Mesenchymal stem cell (in vitro differentiated cells and primary cell): ENCODE measurements at regions not wholly inside any gene's neighbourhood (a gene's known extent, or its start where the extent isn't known, plus 50 kb on each side); places are given as distances from the start of the nearest gene placed in this dataset.

Source experiments
- DNase-seq: peaks from one replicate; pipeline ENCODE4 v3.0.0-alpha.2; 2013
- H2AFZ ChIP-seq: one replicate; pipeline ENCODE4 v1.6.1; 2013; ENCODE audit warnings: low read depth, mild to moderate bottlenecking, control low read depth, inconsistent platforms, low read length, moderate library complexity
- H2AK5ac ChIP-seq: 2 replicates; pipeline ENCODE4 v1.6.1; 2013; ENCODE audit warnings: low read length, moderate library complexity, mild to moderate bottlenecking, inconsistent platforms; ENCODE audit not compliant: severe bottlenecking
- H2BK120ac ChIP-seq: one replicate; pipeline ENCODE4 v1.6.1; 2013; ENCODE audit warnings: low read depth, mild to moderate bottlenecking, inconsistent platforms, low read length, moderate library complexity
- H2BK12ac ChIP-seq, 2 experiments: one replicate each; pipeline ENCODE4 v1.6.1; 2013; ENCODE audit warnings: inconsistent platforms in 2 of 2, low read length in 2 of 2, mild to moderate bottlenecking in 2 of 2, moderate library complexity in 2 of 2, control low read depth in 1 of 2
- H2BK15ac ChIP-seq: one replicate; pipeline ENCODE4 v1.6.1; 2013; ENCODE audit warnings: mild to moderate bottlenecking, low read depth, inconsistent platforms; ENCODE audit not compliant: poor library complexity, severe bottlenecking
- H2BK5ac ChIP-seq: 2 replicates; pipeline ENCODE4 v1.6.1; 2013; ENCODE audit warnings: low read depth, mild to moderate bottlenecking, low read length, control low read depth, inconsistent platforms; ENCODE audit not compliant: poor library complexity, severe bottlenecking
- H3K14ac ChIP-seq, 2 experiments: one replicate each; pipeline ENCODE4 v1.6.1; 2013; ENCODE audit warnings: inconsistent platforms in 2 of 2, low read length in 2 of 2, control low read depth in 1 of 2, mild to moderate bottlenecking in 1 of 2, moderate library complexity in 1 of 2
- H3K18ac ChIP-seq, 2 experiments: one replicate each; pipeline ENCODE4 v1.6.1; 2013; ENCODE audit warnings: inconsistent platforms in 2 of 2, low read length in 2 of 2, control low read depth in 1 of 2, low read depth in 1 of 2, mild to moderate bottlenecking in 1 of 2
- H3K23ac ChIP-seq, 2 experiments: one replicate each; pipeline ENCODE4 v1.6.1; 2013; ENCODE audit warnings: inconsistent platforms in 2 of 2, low read length in 2 of 2, mild to moderate bottlenecking in 2 of 2, moderate library complexity in 2 of 2, control low read depth in 1 of 2
- H3K27ac ChIP-seq: 2 replicates; pipeline ENCODE4 v1.5.1; 2013; ENCODE audit warnings: mild to moderate bottlenecking, moderate library complexity, low read length, control low read depth, inconsistent platforms; ENCODE audit not compliant: poor library complexity, severe bottlenecking
- H3K27me3 ChIP-seq, 2 experiments: 2 replicates each; pipeline versions ENCODE4 v1.6.1 to v1.7.0; 2013; ENCODE audit warnings: low read length in 2 of 2, mild to moderate bottlenecking in 2 of 2, moderate library complexity in 2 of 2, control low read depth in 1 of 2, inconsistent platforms in 1 of 2; ENCODE audit not compliant: control insufficient read depth in 1 of 2, insufficient read depth in 1 of 2
- H3K36me3 ChIP-seq, 2 experiments: 2 replicates each; pipeline versions ENCODE4 v1.6.1 to v1.7.0; 2013; ENCODE audit warnings: low read length in 2 of 2, control low read depth in 1 of 2, inconsistent platforms in 1 of 2, low read depth in 1 of 2, mild to moderate bottlenecking in 1 of 2; ENCODE audit not compliant: insufficient read depth in 2 of 2, control insufficient read depth in 1 of 2
- H3K4ac ChIP-seq, 2 experiments: one replicate each; pipeline ENCODE4 v1.6.1; 2013; ENCODE audit warnings: inconsistent platforms in 2 of 2, low read length in 2 of 2, mild to moderate bottlenecking in 2 of 2, moderate library complexity in 2 of 2, control low read depth in 1 of 2, low read depth in 1 of 2
- H3K4me1 ChIP-seq: 2 replicates; pipeline ENCODE4 v1.6.1; 2013; ENCODE audit warnings: low read depth, low read length, control low read depth; ENCODE audit not compliant: control insufficient read depth, insufficient read depth
- H3K4me2 ChIP-seq: 2 replicates; pipeline ENCODE4 v1.6.1; 2013; ENCODE audit warnings: low read length, mild to moderate bottlenecking, inconsistent platforms; ENCODE audit not compliant: poor library complexity, severe bottlenecking
- H3K4me3 ChIP-seq, 2 experiments: 2 replicates each; pipeline versions ENCODE4 v1.5.1 to v1.7.0; 2013; ENCODE audit warnings: low read length in 2 of 2, mild to moderate bottlenecking in 2 of 2, control low read depth in 1 of 2, low read depth in 1 of 2; ENCODE audit not compliant: insufficient read depth in 1 of 2
- H3K79me1 ChIP-seq: replicated peaks from 2 replicates; pipeline ENCODE4 v1.6.1; 2013; ENCODE audit warnings: mild to moderate bottlenecking, control low read depth, low read length, inconsistent platforms; ENCODE audit not compliant: poor library complexity, severe bottlenecking
- H3K9ac ChIP-seq: 2 replicates; pipeline ENCODE4 v1.7.0; 2013; ENCODE audit warnings: mild to moderate bottlenecking, low read length, moderate library complexity
- H3K9me3 ChIP-seq: 2 replicates; pipeline ENCODE4 v1.7.0; 2013; ENCODE audit warnings: mild to moderate bottlenecking, low read length; ENCODE audit not compliant: control insufficient read depth
- H4K8ac ChIP-seq: one replicate; pipeline ENCODE4 v1.6.1; 2013; ENCODE audit warnings: inconsistent platforms, mild to moderate bottlenecking, low read length, moderate library complexity
- H4K91ac ChIP-seq: one replicate; pipeline ENCODE4 v1.6.1; 2013; ENCODE audit warnings: mild to moderate bottlenecking, low read length, inconsistent platforms
- WGBS: methylation state at CpG from one replicate; pipeline ENCODE4 v1.1.7; 2013; ENCODE audit warnings: mixed read lengths; 5-methylcytosine and 5-hydroxymethylcytosine counted together

- peaks cover 58 to 63% of the 10 kb centered on the region in 2 experiments for H3K27me3 ChIP-seq
- H3K4me1 ChIP-seq = peaks cover 13% of the 10 kb centered on the region
- H3K9ac ChIP-seq = no peak overlapping the region
- 47% methylated on average over 2 of the region's 5 CpGs for WGBS
- no peak overlapping the region for H3K23ac ChIP-seq
- H3K9me3 ChIP-seq = no peaks in the 10 kb centered on the region
- H2AK5ac ChIP-seq = no peak overlapping the region
- no peak overlapping the region for H2BK12ac ChIP-seq
- no peak overlapping the region for H2BK5ac ChIP-seq
- no peak overlapping the region for H3K4me3 ChIP-seq
- H3K18ac ChIP-seq = no peak overlapping the region
- H3K4ac ChIP-seq = no peak overlapping the region
- H3K14ac ChIP-seq = no peak overlapping the region
- no peaks in the 10 kb centered on the region for H3K36me3 ChIP-seq
- no peak overlapping the region for H2AFZ ChIP-seq
- no peaks in the 10 kb centered on the region for H3K79me1 ChIP-seq
- H2BK120ac ChIP-seq = no peak overlapping the region
- H3K27ac ChIP-seq = no peak overlapping the region
- H2BK15ac ChIP-seq = no peak overlapping the region
- DNase-seq = no peak
- no peak overlapping the region for H4K8ac ChIP-seq
- H4K91ac ChIP-seq = no peak overlapping the region
- no peak overlapping the region for H3K4me2 ChIP-seq
These were observed 134.6 kb upstream of the HAND1 start for GRCh38 chr5:154612666-154613065.

- Histone ChIP-seq H2AK5ac (no peak overlapping the region), H3K18ac (no peak overlapping the region), H3K79me1 (no peaks in the 10 kb centered on the region), H3K9ac (peak overlapping the region; percentile 64), H4K8ac (no peak overlapping the region), H3K4me3 (peak overlapping the region; percentile 37 to 75), H2BK5ac (no peak overlapping the region), H3K36me3 (no peaks in the 10 kb centered on the region), H3K4ac (no peak overlapping the region), H3K23ac (no peak overlapping the region), H2BK12ac (no peak overlapping the region), H2BK120ac (no peak overlapping the region), H2BK15ac (peak overlapping the region; percentile 13), H3K27ac (no peak overlapping the region), H3K4me1 (peaks cover 13% of the 10 kb centered on the region), H2AFZ (no peak overlapping the region), H3K9me3 (no peaks in the 10 kb centered on the region), H4K91ac (peak overlapping the region; percentile 35), H3K4me2 (peak overlapping the region; percentile 80), H3K27me3 (peaks cover 70 to 75% of the 10 kb centered on the region in 2 experiments), H3K14ac (no peak overlapping the region)
- WGBS = 7% methylated on average over 22 of the region's 23 CpGs
- DNase-seq = peak; percentile 29
These were observed 133.3 kb upstream of the HAND1 start for GRCh38 chr5:154611341-154611767.

GRCh38 chr5:154610321-154611154 lies 132.5 kb upstream of the HAND1 start:
- 1% methylated on average over 38 of the region's 50 CpGs for WGBS
- DNase-seq = peak; percentile 77

DNA sequence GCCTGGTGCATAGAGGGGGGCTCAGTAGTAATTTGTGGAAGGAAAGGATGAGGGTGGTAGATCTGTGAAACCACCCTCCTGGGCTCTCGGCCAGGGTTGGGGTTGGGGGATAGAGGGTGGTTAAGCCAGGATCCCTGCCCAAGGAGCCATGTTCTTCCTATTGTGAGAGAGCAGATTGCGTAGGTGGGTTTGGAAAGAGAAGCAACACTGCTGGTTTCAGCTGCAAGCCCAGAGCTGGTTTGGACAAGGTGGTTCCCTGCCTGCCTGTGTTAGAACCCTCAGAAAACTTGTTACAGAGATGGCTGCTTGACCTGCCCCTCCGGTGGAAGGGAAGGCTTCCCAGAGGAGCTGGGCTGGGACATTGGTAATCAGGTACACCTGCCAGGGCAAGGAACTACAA lies 131.2 kb upstream of the HAND1 start:
- H3K4me3 ChIP-seq = no peak overlapping the region
- H3K9ac ChIP-seq = no peak overlapping the region
- no peak overlapping the region for H3K27ac ChIP-seq
- no peak overlapping the region for H3K18ac ChIP-seq
- H2BK120ac ChIP-seq = no peak overlapping the region
- H2BK12ac ChIP-seq = no peak overlapping the region
- H2AFZ ChIP-seq = no peak overlapping the region
- H3K36me3 ChIP-seq = no peaks in the 10 kb centered on the region
- H2BK15ac ChIP-seq = no peak overlapping the region
- H3K9me3 ChIP-seq = no peaks in the 10 kb centered on the region
- peaks cover 15% of the 10 kb centered on the region for H3K4me1 ChIP-seq
- no peak overlapping the region for H4K8ac ChIP-seq
- no peak overlapping the region for H2AK5ac ChIP-seq
- 86% methylated on average over 3 of the region's 3 CpGs for WGBS
- no peaks in the 10 kb centered on the region for H3K79me1 ChIP-seq
- H3K14ac ChIP-seq = no peak overlapping the region
- DNase-seq = no peak
- H3K27me3 ChIP-seq = peaks cover 81 to 84% of the 10 kb centered on the region in 2 experiments
- H3K23ac ChIP-seq = no peak overlapping the region
- no peak overlapping the region for H4K91ac ChIP-seq
- H3K4me2 ChIP-seq = no peak overlapping the region
- no peak overlapping the region for H2BK5ac ChIP-seq
- H3K4ac ChIP-seq = no peak overlapping the region

More at GRCh38 chr5:154610321-154611154, 132.5 kb upstream of the HAND1 start:
- H2AK5ac ChIP-seq = no peak overlapping the region
- H3K79me1 ChIP-seq = no peaks in the 10 kb centered on the region
- no peak overlapping the region for H4K8ac ChIP-seq
- H3K18ac ChIP-seq = no peak overlapping the region
- no peak overlapping the region for H2BK15ac ChIP-seq
- no peak overlapping the region for H2BK12ac ChIP-seq
- peak overlapping the region in 1 of 2 experiments; percentile 86 for H3K14ac ChIP-seq
- no peaks in the 10 kb centered on the region for H3K9me3 ChIP-seq
- H2BK120ac ChIP-seq = no peak overlapping the region
- H3K4me3 ChIP-seq = peak overlapping the region in 1 of 2 experiments; percentile 75
- no peak overlapping the region for H2BK5ac ChIP-seq
- H4K91ac ChIP-seq = no peak overlapping the region
- peak overlapping the region in 1 of 2 experiments; percentile 35 for H3K23ac ChIP-seq
- H3K4ac ChIP-seq = no peak overlapping the region
- H3K9ac ChIP-seq = peak overlapping the region; percentile 64
- no peak overlapping the region for H2AFZ ChIP-seq
- H3K4me1 ChIP-seq = peaks cover 13% of the 10 kb centered on the region
- no peak overlapping the region for H3K27ac ChIP-seq
- H3K36me3 ChIP-seq = no peaks in the 10 kb centered on the region
- peak overlapping the region; percentile 80 for H3K4me2 ChIP-seq
- H3K27me3 ChIP-seq = peaks cover 78 to 81% of the 10 kb centered on the region in 2 experiments
